Hematopoietic multipotent progenitor cell treated with erythropoietin and hydrocortisone succinate and interleukin-3 and kit ligand, for 15 days (in vitro differentiated cells): ENCODE measurements at regions not wholly inside any gene's neighbourhood (a gene's known extent, or its start where the extent isn't known, plus 50 kb on each side); places are given as distances from the start of the nearest gene placed in this dataset.
A peak's percentile ranks its signal among the peaks of the same experiment; 100 is the strongest.
"Not testable (repeated sequence)": the region's sequence is repeated elsewhere in the genome, so short reads cannot be mapped to it uniquely, and the experiment has no call there.

ENCODE experiments used
- DNase-seq: peaks from one replicate; pipeline ENCODE4 v3.0.0-alpha.2; 2015; ENCODE audit warnings: low spot score

DNA sequence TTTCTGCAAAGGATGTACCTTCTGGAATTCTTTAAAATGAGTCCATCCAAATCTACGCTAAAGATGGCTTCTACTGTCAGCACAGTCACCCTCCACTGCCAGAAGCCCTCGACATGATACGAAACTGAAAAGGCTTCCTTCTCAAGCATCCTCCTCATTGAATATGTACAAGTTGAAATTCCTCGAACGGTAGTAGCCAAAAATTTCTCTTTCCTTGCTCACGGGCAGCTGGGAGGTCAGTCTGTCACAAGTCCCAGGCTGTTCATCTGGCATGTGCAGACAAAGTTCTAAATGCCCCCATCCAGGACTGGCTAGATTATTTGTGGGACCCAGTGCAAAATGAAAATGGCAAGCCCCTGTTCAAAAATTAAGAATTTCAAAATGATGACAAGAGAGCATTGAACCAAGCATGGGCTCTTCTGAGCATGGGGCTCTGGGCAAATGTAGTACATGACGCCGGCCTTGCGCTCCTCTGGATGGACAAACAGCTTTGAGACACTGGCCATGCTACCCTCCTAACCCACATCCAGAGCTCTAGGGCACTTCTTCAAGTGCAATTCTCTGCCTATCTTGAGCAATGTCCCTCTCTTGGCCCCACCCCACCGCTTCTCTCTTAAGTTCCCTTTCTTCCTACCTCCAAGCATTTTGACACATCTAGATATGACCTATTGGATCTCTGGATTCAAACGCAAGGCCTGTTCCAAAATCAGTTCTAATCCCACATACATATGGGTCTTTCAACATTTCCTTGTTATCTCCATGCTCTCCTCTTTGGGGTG, 78.9 kb upstream of the FLT1 start:
- DNase-seq, result no peak

DNA sequence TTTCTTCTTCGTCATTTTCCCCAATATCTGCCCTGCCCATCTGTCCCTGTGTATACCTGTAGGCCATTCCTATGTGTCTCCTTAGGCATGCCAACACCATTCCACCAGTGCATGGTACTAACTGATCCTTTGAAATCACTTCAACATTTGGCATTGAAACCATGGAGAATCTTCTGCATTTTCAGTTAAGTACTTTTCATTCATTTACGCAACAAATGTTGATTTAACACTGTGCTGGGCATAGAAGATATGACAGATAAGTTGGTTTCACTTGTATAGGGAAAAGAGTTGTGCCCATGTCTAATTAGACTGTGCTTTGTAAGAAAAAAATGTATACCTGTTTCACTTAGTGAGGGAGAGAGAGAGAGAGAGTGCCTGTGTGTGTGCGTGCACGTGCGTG, 77.9 kb upstream of the FLT1 start:
- DNase-seq, result no peak

DNA sequence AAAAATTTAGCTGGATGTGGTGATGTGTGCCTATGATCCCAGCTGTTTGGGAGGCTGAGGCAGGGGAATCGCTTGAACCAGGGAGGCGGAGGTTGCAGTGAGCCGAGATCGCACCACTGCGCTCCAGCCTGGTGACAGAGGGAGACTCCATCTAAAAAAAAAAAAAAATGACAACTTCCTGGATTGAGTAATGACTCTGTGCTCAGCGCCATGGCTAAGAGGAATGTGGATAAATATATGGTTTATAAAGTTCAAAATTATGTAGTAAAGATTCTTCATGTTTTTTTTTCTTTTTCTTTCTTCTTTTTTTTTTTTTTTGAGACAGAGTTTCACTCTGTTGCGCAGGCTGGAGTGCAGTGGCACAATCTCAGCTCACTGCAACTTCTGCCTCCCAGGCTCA, 75.4 kb upstream of the FLT1 start:
- not testable (repeated sequence) for DNase-seq

DNA sequence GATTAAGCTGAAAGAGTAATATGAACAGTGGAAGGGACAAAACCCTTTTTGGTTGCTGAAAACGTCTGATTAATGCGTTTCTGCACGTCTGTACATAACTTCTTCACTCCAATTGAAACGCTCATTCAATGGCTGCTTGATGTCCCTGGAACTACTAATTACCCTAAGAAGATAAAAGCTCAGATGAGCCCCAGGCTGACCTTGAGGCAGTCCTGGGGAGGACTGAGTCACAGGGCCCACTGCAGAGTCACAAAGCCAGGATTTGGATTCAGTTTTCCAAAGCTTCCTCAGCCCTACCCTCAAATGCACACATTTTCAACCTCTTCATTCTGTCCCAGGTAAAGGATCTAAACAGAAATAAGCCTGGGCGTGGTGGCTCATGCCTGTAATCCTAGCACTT, 75.0 kb upstream of the FLT1 start:
- DNase-seq, result no peak

DNA sequence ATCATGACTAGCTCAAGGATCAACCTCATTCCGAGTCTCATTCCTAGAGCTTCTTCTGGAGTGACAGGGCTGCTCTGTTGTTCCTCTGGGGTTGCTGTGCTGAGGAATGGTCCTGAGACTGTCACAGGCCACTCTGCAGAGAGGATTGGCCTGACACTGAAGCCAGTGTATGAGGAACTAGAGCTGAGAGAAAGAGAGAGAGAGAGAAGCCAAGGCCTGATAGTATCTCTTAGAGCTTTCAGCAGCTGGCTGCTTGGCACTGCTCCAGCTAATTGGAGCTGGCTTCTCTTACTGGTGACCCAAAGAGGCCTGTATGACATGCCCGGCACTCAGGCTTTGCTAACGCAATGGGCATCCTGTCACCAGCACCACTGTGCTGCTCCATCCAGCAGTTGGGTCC, 73.4 kb upstream of the FLT1 start:
- DNase-seq, result peak; percentile 40

DNA sequence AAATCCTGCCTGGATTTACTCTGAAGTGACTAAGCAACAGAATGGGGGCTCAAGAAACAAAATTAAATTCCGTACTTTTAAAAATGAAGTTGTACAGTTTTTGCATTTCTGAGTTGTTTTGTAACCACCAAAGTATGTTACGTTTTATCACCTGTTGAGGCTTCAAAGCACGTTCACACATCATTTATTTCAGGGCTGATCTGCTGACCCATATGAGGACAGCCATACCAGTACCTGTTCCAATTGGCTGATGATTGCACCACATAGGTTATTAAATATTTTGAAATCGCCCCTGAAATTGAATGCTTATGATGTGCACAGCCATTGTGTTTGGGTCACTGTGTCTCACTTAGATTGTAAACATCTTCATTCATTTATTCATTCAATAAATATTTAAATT, 72.0 kb upstream of the FLT1 start:
- DNase-seq, result no peak

DNA sequence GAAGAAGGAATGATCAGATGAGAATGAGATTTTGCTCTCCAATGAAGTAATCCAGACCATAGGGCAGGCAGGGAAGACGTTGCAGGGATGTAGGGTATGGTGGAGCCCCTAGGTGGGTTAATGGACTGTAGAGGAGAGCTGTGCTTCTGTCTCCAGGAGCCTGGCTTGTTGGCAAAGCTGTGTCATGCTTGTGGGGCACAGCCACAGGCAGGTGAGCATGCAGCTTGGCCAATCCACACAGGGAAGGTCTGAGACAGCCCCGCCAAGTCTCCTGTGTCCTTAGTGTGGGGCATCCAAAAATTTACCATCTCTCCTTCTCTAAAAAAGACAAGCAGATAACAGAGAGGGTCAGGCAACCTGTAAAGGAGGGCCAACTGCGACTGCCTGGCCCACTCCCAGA, 71.4 kb upstream of the FLT1 start:
- no peak for DNase-seq

DNA sequence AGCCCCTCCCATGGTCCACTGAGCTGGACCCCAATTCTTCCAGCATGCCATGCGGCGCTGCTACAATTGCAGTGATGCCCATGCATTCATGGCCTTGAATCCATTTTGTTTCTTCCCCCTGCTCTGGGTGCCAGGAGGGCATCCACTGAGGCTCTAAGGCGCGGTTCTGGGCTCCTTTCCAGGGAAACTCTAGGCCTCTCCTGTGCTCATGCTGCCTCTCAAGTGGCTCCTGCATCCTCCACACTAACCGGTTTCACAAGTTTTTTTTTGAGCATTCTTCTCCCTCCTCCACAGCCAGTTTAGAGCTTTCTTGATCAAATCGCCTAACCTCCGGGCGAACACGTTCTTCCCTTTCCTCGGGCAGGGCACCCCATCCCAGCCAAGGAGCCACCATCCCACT, 69.1 kb upstream of the FLT1 start:
- DNase-seq, result no peak

DNA sequence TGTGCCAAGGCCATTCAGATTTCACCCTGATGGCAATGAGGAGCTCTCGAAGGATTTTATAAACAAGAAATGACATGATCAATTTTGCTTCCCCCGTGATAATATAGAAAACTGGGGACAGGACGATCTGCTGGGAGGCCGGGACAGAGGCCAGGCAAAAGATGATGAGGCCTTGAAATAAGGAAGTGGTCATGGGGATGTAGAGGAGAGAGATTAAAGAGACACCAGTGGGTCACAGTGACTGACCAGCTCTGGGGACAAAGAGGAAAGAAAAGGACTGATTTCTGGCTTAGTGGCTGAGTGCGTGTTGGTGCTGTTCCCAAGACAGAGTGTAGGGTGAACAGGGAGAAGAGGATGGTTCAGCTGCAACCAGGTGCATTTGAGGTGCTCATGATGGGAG, 68.7 kb upstream of the FLT1 start:
- DNase-seq, result no peak

DNA sequence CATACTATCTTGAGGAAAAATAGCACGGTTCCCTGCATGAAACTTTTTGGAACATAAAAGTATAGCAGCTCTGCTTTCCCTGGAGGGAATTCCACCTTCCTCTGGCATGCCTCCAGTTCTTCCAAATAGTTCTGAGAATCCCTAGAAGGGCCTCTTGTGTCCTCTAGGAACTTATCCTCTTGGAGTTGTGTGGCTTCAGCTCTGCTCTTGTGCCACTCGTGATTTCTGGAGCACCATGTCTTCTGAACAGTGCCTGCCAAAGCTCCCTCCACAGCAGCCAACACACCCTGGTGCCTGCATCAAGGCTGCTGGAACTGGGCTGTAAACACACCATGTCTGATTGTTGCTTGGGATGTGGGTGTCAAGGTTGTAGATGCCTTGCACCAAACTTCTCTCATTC, 65.7 kb upstream of the FLT1 start:
- DNase-seq, result no peak

DNA sequence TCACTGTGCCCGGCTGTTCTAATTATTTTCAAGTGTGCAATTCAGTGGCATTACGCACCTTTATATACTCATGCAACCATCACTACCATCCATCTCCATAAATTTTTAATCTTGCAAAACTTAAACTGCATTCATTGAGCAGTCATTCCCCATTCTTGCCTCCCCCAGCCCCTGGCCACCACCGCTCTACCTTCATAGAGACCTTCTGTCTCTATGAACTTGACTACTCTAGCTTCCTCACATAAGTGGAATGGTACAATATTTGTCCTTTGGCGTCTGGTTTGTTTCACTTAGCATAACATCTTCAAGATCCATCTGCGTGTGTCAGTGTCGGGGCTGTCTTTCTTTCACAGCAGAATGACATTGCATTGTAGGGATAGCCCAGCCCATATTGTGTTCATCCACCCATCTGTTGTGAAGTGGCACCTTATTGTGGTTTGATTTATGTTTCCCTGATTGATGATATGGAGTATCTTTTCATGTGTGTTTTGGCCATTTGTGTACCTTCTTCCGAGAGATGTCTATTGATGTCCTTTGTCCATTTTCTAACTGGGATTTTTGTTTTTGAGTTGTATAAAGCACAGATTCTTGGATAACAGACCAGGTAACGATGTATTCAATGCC, 64.8 kb upstream of the FLT1 start:
- DNase-seq, result no peak

DNA sequence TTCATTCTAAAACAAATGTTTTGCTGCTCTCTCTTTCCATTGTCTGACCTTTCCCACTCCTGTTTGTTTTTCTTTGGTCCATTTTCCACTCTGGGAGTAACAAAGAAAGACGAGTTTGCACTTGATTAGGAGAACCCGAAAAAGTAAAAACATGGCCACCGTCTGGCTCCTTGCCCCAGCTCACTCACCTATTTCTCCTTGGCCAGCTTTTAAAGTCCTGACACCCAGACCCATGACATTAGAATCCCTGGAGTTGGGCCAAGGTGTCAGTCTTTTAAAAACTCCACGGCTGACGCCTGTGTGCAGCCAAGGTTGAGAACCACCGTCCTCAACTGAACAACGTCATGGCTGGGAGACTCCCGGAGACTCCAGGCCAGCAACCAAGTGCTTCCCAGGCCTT, 63.6 kb upstream of the FLT1 start:
- DNase-seq, result no peak

DNA sequence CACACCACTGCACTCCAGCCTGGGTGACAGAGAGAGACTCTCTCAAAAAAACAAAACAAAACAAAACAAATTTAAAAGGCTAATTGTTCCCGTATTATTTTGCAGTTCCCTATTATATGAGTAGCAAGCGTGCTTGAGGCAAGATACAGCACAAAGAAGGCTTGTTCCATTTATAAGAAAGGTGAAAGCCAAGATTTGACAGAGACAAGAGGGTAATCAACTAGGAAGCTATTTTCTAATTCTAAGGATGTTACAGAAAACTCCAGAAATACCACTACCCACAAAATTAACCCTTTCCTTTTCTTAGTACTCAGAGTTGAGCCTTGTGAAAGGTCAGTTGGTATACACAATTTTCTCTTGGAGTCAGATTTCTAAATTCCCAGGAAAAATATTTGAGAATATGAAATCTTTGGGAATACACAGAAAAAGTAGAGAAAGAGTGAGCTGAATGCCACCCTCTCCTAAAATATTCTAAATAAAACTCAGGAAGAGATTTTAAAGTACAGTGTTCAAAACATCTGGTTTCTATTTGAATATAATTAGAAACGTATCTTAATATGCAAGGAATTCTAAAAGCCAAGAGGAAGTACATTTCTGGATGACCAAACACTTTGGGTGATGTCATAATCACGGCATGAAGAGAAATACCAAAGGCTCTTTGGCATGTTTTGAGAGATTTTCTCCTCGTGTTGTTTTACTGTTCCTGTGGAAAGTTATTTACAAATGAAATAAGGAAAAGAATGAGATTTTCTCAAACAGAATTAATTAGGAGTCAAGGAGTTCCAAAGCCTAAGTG, 63.0 kb upstream of the FLT1 start:
- DNase-seq, result no peak

DNA sequence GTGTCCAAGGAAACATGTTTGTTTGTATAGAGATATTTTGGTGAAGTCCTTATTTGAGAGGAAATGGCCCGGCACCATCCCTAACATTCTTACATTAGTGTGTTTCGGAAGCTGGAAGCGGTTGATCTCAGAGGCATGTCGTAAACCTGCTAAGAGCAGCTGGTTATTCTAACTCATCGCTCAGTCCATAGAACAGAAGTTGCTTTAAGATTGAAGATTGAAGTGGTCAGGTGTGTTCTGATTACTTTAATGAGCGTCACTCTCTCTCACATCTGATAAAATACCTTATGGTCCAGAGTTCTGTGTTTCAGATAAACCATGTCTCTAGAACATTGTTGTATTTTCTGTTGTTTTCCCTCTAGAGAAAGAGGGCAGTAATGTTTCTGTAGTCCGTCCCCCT, 60.2 kb upstream of the FLT1 start:
- no peak for DNase-seq

DNA sequence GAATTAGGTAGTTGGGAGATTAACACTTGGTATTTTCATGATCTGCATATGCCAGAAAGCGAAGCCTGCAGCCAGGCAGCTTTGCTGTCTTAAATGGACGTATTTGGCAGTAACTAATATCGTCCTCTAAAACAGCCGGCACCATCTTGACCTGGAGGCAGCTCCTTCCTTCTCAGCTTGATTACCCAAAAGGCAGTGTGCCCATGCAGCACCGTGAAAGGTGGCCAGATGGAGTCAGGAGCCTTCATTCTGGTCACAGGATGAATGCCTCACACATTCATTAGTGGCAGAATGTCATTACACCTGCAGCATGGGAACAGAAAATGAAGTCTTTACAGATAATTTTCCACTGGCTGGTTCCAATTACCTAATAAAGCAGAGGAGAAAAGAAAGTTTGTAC, 59.0 kb upstream of the FLT1 start:
- no peak for DNase-seq

DNA sequence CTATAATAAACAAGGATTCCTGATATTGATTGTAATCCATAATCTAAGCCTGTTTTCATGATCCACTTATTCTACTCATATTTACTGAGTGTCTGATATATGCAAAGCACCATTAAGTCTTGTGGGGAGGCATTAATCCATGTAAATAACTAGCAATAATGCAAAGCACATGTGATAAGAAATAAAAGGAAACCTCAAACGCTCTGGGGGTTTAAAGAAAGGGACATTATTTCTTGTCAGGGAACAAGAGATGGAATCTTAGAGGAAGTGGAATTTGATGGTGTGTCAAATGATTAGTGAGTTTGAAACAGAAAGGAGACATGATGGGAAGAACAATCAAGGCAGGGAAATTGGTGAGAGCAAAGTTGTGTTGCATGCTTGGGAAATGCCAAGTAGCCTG, 57.4 kb upstream of the FLT1 start:
- DNase-seq, result no peak

DNA sequence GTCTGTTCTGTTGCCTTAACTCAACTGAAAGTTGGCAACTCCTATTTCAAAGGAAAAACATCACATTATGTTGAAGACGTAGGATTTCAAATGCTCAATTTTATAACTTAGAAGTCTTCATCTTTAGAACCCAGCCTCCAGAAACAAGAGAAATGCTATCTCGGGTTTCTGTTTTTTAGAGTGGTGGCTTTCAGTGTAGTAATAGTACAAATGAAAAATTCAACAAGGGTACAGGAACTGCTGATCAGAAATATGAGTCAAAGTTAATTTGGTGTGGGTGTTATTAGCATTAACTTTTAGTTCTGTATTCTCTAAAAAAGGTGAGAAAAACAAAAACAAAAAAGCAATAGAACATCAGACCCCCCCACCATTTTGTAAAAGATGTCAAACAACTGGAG, 56.6 kb upstream of the FLT1 start:
- no peak for DNase-seq

DNA sequence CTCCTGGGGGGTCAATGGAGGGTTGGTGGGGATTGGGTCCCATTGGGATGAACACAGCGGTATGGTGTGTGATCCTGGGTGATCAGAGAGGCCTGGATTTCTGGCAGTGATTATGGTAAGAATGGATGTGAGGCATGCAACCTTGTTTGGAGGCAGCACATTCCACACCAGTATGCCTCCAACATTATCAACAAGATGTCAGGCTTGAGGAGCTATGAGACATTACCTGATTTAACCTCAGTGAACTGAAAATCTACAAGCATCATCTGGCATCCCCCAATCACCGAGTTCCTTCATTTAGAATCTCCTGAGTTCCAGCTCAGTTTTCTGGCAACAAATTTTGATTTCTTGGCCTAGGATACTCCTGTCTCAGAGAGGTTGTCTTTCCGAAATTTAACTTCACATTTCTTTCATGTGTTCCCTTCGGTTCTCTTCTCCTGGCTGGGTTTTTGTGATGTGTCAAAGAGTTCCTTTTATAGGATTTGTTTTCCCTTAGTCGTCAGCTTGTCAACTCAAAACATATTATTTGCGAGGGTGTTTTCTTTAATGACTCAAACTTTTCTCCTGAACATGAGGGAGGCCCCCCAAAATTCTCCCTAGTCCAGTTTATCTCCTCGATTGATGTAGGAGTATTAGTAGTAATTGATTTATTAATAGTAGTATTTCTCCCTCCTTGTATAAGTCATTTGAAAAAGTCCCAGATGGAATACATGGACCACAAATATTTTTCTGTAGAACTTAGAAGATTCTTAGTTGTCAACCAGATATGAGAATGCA, 56.0 kb upstream of the FLT1 start:
- DNase-seq, result no peak

DNA sequence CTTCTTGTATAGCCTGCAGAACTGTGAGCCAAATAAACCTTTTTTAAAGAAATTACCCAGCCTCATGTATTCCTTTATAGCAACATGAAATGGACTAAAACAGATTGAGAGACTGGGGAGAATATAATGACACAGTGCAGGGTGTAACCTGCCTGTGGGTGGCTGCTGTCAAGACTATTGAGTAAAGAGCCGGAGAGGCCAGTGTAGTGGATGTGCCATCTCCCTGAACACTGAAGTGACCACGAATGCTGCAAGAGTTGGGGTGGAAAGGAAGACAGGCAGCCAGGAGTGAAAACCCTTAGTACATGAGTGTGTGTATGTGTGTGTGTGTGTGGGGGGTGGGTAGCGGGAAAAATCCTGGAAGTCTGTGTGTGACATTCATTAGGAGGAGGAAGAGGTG, 55.2 kb upstream of the FLT1 start:
- DNase-seq, result no peak

DNA sequence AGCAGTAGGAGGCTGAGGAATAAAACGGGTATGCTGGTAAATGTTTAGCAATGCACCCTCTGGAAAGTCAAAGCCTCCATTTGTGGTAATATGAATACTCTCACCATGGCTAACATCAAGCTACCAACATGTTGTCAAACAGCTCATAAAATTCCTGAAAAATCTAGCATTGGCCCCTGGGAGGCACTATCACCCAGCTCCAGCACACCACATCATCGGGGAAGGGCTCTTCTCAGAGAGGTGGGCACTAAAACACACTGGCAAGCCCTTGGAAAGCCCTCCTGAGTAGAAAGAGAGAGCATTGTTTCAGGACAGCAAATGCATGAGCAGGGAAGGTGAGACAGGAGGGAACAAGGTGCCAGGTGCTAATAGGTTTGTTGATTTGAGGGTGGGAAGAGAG, 53.9 kb upstream of the FLT1 start:
- DNase-seq, result no peak

DNA sequence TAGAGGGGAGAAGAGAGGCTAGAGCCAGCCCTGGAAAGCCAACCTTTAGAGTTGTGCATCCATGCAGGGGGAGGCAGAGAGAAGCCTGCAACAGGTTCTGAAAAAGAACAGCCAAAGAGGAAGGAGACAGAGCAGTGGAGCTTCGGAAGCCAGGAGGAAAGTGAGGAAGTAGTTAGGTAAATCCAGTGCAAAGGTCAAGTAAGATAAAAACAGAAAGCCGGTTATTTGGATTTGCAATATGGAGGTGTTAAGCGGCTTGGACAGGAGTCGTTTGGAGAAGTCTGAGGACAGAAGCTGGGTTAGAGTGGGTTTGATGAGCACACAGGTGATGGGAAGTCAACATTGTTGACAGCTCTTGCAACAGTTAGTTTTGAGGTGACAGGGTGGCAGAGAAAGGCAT, 53.5 kb upstream of the FLT1 start:
- no peak for DNase-seq

DNA sequence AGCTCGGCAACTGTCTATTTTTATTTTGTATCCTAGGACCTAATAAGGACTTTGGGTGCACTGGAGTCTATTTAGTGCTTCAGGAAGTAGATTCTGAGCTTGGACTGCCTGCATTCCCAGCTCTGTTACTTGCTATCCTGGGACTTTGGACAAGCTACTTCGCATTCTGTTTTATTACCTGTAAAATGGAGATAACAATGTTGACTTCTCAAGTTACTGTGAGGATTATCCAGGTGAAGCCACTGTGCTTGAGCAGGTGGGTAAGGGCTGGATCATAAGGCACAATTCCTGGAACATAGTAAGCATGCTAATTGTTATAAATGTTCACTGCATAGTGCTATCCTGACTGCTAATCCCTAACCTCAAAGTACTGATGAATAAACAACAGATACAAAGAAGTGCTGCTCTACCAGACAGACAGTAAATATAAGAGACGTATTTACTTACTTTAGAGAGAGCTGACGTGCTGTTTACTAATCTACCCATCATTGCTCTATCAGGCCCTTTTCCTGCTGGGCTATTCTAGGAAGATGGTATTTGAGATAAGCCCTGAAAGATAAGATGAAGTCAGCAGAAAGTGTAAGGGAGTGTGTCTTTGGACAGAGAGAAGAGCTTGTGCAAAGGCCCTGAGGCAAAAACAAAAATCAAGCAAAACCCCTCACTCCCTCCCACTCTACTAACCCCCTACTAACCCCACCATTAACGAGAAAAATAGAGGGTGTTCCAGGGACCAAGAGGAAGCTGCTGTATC, 50.8 kb upstream of the FLT1 start:
- DNase-seq, result no peak
